K562 (cell line): ENCODE measurements at regions not wholly inside any gene's neighbourhood (a gene's known extent, or its start where the extent isn't known, plus 50 kb on each side); places are given as distances from the start of the nearest gene placed in this dataset.

Experiments
- ATAC-seq: fragments of 200-7000 bp; cut with Tn5 transposase; 3 replicates; pipeline ENCODE4 v1.9.1; 2020; ENCODE audit warnings: moderate library complexity
- BruUV-seq: library from RNA; stranded (reverse); fragments of 400-500 nt; replicated peaks from 2 replicates; lab custom pipeline; 2021; lab: Mats Ljungman, UMichigan
- CTCF ChIA-PET: fragments of 300-600 bp; formaldehyde crosslinking; extraction: SDS; loops from one replicate; lab custom pipeline; 2021; ENCODE audit warnings: low intra/inter-chr PET ratio; lab: Yijun Ruan, JAX
- POLR2A ChIA-PET: fragments of 300-600, 350-650 bp; sonication (Branson Sonifier 250); formaldehyde crosslinking; extraction: SDS; loops from one replicate; lab custom pipeline; 2021; ENCODE audit warnings: antibody characterized with exemption, inconsistent platforms; lab: Yijun Ruan, JAX
- DNase-seq, 4 experiments: peaks; one replicate each; pipeline versions ENCODE4 v3.0.0 to v3.0.0-alpha.2; 2011 to 2018; ENCODE audit warnings: low spot score in 3 of 4, mixed read lengths in 3 of 4; ENCODE audit errors: extremely low read depth in 1 of 4
- FAIRE-seq: peaks from 2 replicates; lab custom pipeline; 2011; peaks lifted over from hg19 to GRCh38; lab: Jason Lieb, UNC
- H2AFZ ChIP-seq: 2 replicates; pipeline ENCODE4 v1.6.0; 2011; ENCODE audit warnings: low read depth, low read length, control low read depth, inconsistent platforms
- H3K27ac ChIP-seq: fragments of 200-600 bp; 3 replicates; pipeline ENCODE4 v1.8.0; 2011; ENCODE audit warnings: low read depth, mild to moderate bottlenecking, control low read depth, inconsistent platforms, low read length, moderate library complexity, mixed read lengths; ENCODE audit errors: extremely low read depth
- H3K27me3 ChIP-seq, 2 experiments: fragments of 300-600 bp in 1 of 2; 2 replicates in 1 of 2; 3 replicates in 1 of 2; pipeline versions ENCODE4 v1.6.0 to v1.8.0; 2011; ENCODE audit warnings: inconsistent platforms in 2 of 2, low read length in 2 of 2, mild to moderate bottlenecking in 1 of 2, mixed read lengths in 1 of 2, moderate library complexity in 1 of 2; ENCODE audit not compliant: control insufficient read depth in 2 of 2, insufficient read depth in 2 of 2
- H3K36me3 ChIP-seq: fragments of 300-600 bp; 3 replicates; pipeline ENCODE4 v1.8.0; 2011; ENCODE audit warnings: mild to moderate bottlenecking, low read length, inconsistent platforms; ENCODE audit not compliant: control insufficient read depth, insufficient read depth
- H3K4me1 ChIP-seq, 2 experiments: fragments of 200-600 bp in 1 of 2; replicated peaks in 1 of 2; 2 replicates in 1 of 2; 3 replicates in 1 of 2; pipeline versions ENCODE4 v1.5.1 to v1.8.0; 2011; ENCODE audit warnings: inconsistent platforms in 2 of 2, low read length in 2 of 2, mild to moderate bottlenecking in 1 of 2, mixed read lengths in 1 of 2, moderate library complexity in 1 of 2; ENCODE audit not compliant: control insufficient read depth in 2 of 2, insufficient read depth in 2 of 2
- H3K4me2 ChIP-seq: 2 replicates; pipeline ENCODE4 v1.6.1; 2011; ENCODE audit warnings: low read length, control low read depth, inconsistent platforms, mixed read lengths; ENCODE audit not compliant: insufficient read depth
- H3K4me3 ChIP-seq: fragments of 200-600 bp; sonication (generic), shearing (Covaris generic); 2 replicates; pipeline ENCODE4 v1.5.1; 2016; ENCODE audit warnings: control low read depth, inconsistent platforms
- H3K79me2 ChIP-seq: fragments of 200-600 bp; 3 replicates; pipeline ENCODE4 v1.8.0; 2011; ENCODE audit warnings: low read length, inconsistent platforms; ENCODE audit not compliant: control insufficient read depth, insufficient read depth
- H3K9ac ChIP-seq, 2 experiments: 2 replicates each; pipeline versions ENCODE4 v1.6.0 to v1.6.1; 2011; ENCODE audit warnings: low read depth in 2 of 2, low read length in 2 of 2, control low read depth in 1 of 2, inconsistent platforms in 1 of 2, mild to moderate bottlenecking in 1 of 2, mixed read lengths in 1 of 2; ENCODE audit not compliant: insufficient read depth in 1 of 2
- H3K9me1 ChIP-seq: one replicate; pipeline ENCODE4 v1.6.0; 2011; ENCODE audit warnings: inconsistent platforms, mild to moderate bottlenecking, low read length, moderate library complexity; ENCODE audit not compliant: control insufficient read depth, insufficient read depth
- H3K9me3 ChIP-seq: replicated peaks from 2 replicates; pipeline ENCODE4 v1.5.1; 2011; ENCODE audit warnings: low read depth, low read length, inconsistent platforms; ENCODE audit not compliant: control insufficient read depth, insufficient read depth
- H4K20me1 ChIP-seq: replicated peaks from 2 replicates; pipeline ENCODE4 v1.6.1; 2011; ENCODE audit warnings: low read length, inconsistent platforms, mixed read lengths; ENCODE audit not compliant: control insufficient read depth, insufficient read depth
- EGR1 ChIP-seq: fragments of 450-650 bp; conservative IDR thresholded peaks from 2 replicates; pipeline ENCODE4 v1.6.1; 2017; ENCODE audit warnings: mild to moderate bottlenecking
- KLF16 ChIP-seq: IDR thresholded peaks from 2 replicates; pipeline ENCODE4 v1.6.1; 2016; ENCODE audit warnings: antibody characterized with exemption
- MCM5 ChIP-seq: fragments of 450-650 bp; IDR thresholded peaks from 2 replicates; pipeline ENCODE4 v1.6.1; 2016; ENCODE audit warnings: low read depth
- NR1H2 ChIP-seq: sonication (generic); formaldehyde crosslinking; IDR thresholded peaks from 2 replicates; pipeline ENCODE4 v1.4.0; 2020; ENCODE audit warnings: mild to moderate bottlenecking, missing genetic modification reagents
- RB1 ChIP-seq: fragments of 450-650 bp; IDR thresholded peaks from 2 replicates; pipeline ENCODE4 v1.6.1; 2017; ENCODE audit warnings: low read depth, mild to moderate bottlenecking
- RBM14 ChIP-seq: fragments of 200-400 bp; formaldehyde crosslinking; IDR thresholded peaks from 2 replicates; pipeline ENCODE4 v1.6.1; 2018; ENCODE audit warnings: low read depth, mild to moderate bottlenecking, low read length, moderate library complexity, borderline replicate concordance; ENCODE audit not compliant: insufficient read depth
- SRSF9 ChIP-seq: fragments of 200-400 bp; formaldehyde crosslinking; IDR thresholded peaks from 2 replicates; pipeline ENCODE4 v1.6.1; 2017; ENCODE audit warnings: low read depth, low read length, borderline replicate concordance
- TARDBP ChIP-seq: fragments of 450-650 bp; IDR thresholded peaks from 2 replicates; pipeline ENCODE4 v1.6.1; 2016
- TBP ChIP-seq: optimal IDR thresholded peaks from 2 replicates; pipeline ENCODE3; 2011; ENCODE audit warnings: low read depth, low read length, improper control_type of control experiment
- ZNF253 ChIP-seq: fragments of 250-450 bp; sonication (Bioruptor Pico); conservative IDR thresholded peaks from 2 replicates; pipeline ENCODE4 v1.6.1; 2021; ENCODE audit warnings: mild to moderate bottlenecking
- WGBS: fragments of 100-300 bp; shearing (Covaris generic); methylation state at CpG from one replicate; pipeline ENCODE4 v1.1.6; 2016; ENCODE audit warnings: low coverage, mixed read lengths; ENCODE audit not compliant: insufficient coverage; ENCODE audit errors: missing lambda C conversion rate; 5-methylcytosine and 5-hydroxymethylcytosine counted together
- in situ Hi-C: fragments of 300-500 bp; cut with MboI; formaldehyde crosslinking; loops from 4 replicates; pipeline ENCODE4 v1.15.0; 2018; ENCODE audit warnings: inconsistent platforms, mixed read lengths
- intact Hi-C: fragments of 100-400 bp; cut with micrococcal nuclease; formaldehyde crosslinking; loops from 2 replicates; pipeline ENCODE4 v1.14.2; 2022
- TF ChIP-seq, protein P1 (sequence below): IDR thresholded peaks from 2 replicates; pipeline ENCODE4 v1.6.1; 2014; ENCODE audit warnings: antibody characterized with exemption
- TF ChIP-seq, protein P2 (sequence below): fragments of 450-650 bp; formaldehyde crosslinking; conservative IDR thresholded peaks from 2 replicates; pipeline ENCODE4 v1.4.0; 2022; ENCODE audit warnings: mild to moderate bottlenecking, missing genetic modification characterization

DNA sequence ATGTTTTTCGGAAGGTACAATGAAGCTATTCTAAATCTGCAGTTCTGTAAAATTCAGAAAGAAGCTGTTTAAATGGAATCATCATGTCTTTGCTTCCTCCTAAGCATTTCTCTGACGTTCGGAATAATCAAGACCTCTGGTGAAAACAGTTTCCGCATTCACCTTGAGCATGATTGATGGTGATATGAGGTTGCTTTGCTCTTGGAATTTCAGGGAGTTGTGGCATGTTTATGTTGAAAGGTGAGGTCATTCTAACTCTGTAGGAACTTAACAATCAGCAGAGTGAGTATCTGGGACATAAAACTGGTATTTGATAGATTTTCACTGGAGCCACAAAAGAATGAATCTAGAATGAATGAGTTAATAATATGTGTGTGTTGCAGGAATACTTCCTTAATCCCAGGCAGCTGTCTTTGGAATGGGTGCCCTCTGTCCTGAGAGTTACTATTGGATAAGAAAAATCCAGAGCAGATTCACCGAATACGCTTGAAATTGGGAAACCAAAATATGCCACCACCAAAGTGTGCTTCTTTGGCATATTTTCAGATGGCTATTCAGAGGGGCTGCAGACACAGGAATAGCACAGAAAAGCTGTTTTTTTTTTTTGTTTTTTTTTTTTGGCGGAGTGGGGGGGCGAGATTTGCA is 599.1 kb downstream of the CCER1 start:
- no peak overlapping the region for H3K27ac ChIP-seq
- POLR2A ChIA-PET, result no interaction called here
- no peaks in the 10 kb centered on the region for H3K36me3 ChIP-seq
- CTCF ChIA-PET, result no interaction called here
- FAIRE-seq (no peak), DNase-seq (no peak), ATAC-seq (no peak)
- no peaks in the 10 kb centered on the region for H3K79me2 ChIP-seq
- no peaks in the 10 kb centered on the region for H4K20me1 ChIP-seq
- no peak overlapping the region for H3K4me3 ChIP-seq
- no peak overlapping the region for H3K9ac ChIP-seq
- H2AFZ ChIP-seq, result no peak overlapping the region
- no peaks in the 10 kb centered on the region for H3K9me1 ChIP-seq
- BruUV-seq, result no TSS peak
- in situ Hi-C loops, result no loop called here
- no peaks in the 10 kb centered on the region for H3K27me3 ChIP-seq
- no peaks in the 10 kb centered on the region for H3K9me3 ChIP-seq
- no peaks in the 10 kb centered on the region for H3K4me1 ChIP-seq
- no peak for TF ChIP-seq RB1
- TF ChIP-seq KLF16, result no peak
- no peak for TF ChIP-seq MCM5
- no peak for TF ChIP-seq SRSF9
- no peak for TF ChIP-seq TBP
- no peak for TF ChIP-seq TARDBP
- no peak for TF ChIP-seq NR1H2 (CRISPR knock-in tag)
- no peak for TF ChIP-seq EGR1
- TF ChIP-seq RBM14, result no peak
- TF ChIP-seq, protein P1, sequence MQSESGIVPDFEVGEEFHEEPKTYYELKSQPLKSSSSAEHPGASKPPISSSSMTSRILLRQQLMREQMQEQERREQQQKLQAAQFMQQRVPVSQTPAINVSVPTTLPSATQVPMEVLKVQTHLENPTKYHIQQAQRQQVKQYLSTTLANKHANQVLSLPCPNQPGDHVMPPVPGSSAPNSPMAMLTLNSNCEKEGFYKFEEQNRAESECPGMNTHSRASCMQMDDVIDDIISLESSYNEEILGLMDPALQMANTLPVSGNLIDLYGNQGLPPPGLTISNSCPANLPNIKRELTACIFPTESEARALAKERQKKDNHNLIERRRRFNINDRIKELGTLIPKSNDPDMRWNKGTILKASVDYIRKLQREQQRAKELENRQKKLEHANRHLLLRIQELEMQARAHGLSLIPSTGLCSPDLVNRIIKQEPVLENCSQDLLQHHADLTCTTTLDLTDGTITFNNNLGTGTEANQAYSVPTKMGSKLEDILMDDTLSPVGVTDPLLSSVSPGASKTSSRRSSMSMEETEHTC, result no peak
- TF ChIP-seq ZNF253 (CRISPR knock-in tag), result no peak
- TF ChIP-seq, protein P2, sequence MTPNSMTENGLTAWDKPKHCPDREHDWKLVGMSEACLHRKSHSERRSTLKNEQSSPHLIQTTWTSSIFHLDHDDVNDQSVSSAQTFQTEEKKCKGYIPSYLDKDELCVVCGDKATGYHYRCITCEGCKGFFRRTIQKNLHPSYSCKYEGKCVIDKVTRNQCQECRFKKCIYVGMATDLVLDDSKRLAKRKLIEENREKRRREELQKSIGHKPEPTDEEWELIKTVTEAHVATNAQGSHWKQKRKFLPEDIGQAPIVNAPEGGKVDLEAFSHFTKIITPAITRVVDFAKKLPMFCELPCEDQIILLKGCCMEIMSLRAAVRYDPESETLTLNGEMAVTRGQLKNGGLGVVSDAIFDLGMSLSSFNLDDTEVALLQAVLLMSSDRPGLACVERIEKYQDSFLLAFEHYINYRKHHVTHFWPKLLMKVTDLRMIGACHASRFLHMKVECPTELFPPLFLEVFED (CRISPR knock-in tag), result no peak
- intact Hi-C loops, result no loop called here
- 1% methylated on average over 8 of the region's 8 CpGs for WGBS
- no peak overlapping the region for H3K4me2 ChIP-seq
